ENCODE measurements at regions not wholly inside any gene's neighbourhood (a gene's known extent, or its start where the extent isn't known, plus 50 kb on each side); places are given as distances from the start of the nearest gene placed in this dataset.

GRCh38 chr5:126251024-126251423 lies 172.2 kb upstream of the GRAMD2B start:
- Histone ChIP-seq H3K27ac (ENCODE audit: low read depth) (no peak overlapping the region), H3K4me1 (ENCODE audit: insufficient read depth) (no peaks in the 10 kb centered on the region), H3K4me3 (ENCODE audit: low read depth, low read length) (no peak overlapping the region), H3K36me3 (ENCODE audit: insufficient read depth) (no peaks in the 10 kb centered on the region)
- WGBS, result 97% methylated on average over 3 of the region's 3 CpGs
- DNase-seq (ENCODE audit: extremely low spot score), result no peak

- H3K4me1 ChIP-seq (ENCODE audit: insufficient read depth), result no peaks in the 10 kb centered on the region
- H3K27ac ChIP-seq (ENCODE audit: low read depth), result no peak overlapping the region
- no peaks in the 10 kb centered on the region for H3K36me3 ChIP-seq (ENCODE audit: insufficient read depth)
- no peak for DNase-seq (ENCODE audit: extremely low spot score)
- no peak overlapping the region for H3K4me3 ChIP-seq (ENCODE audit: low read depth, low read length)
- WGBS, result 73% methylated on average over 1 of the region's 1 CpG
Measured at GRCh38 chr5:126253406-126253805, 169.8 kb upstream of the GRAMD2B start.

GRCh38 chr5:126263591-126264184 lies 159.5 kb upstream of the GRAMD2B start:
- Histone ChIP-seq H3K36me3 (ENCODE audit: insufficient read depth) (no peaks in the 10 kb centered on the region), H3K27ac (ENCODE audit: low read depth) (no peak overlapping the region), H3K4me1 (ENCODE audit: insufficient read depth) (no peaks in the 10 kb centered on the region), H3K4me3 (ENCODE audit: low read depth, low read length) (no peak overlapping the region)
- 61% methylated on average over 6 of the region's 6 CpGs for WGBS
- no peak for DNase-seq (ENCODE audit: extremely low spot score)

GRCh38 chr5:126265917-126266316 lies 157.3 kb upstream of the GRAMD2B start:
- 68% methylated on average over 4 of the region's 4 CpGs for WGBS
- no peak for DNase-seq (ENCODE audit: extremely low spot score)
- Histone ChIP-seq H3K36me3 (ENCODE audit: insufficient read depth) (no peaks in the 10 kb centered on the region), H3K4me1 (ENCODE audit: insufficient read depth) (no peaks in the 10 kb centered on the region), H3K27ac (ENCODE audit: low read depth) (no peak overlapping the region), H3K4me3 (ENCODE audit: low read depth, low read length) (no peak overlapping the region)

GRCh38 chr5:126267438-126267837 lies 155.8 kb upstream of the GRAMD2B start:
- Histone ChIP-seq H3K27ac (ENCODE audit: low read depth) (no peak overlapping the region), H3K4me3 (ENCODE audit: low read depth, low read length) (no peak overlapping the region), H3K4me1 (ENCODE audit: insufficient read depth) (no peaks in the 10 kb centered on the region), H3K36me3 (ENCODE audit: insufficient read depth) (no peaks in the 10 kb centered on the region)
- 86% methylated on average over 4 of the region's 4 CpGs for WGBS
- DNase-seq (ENCODE audit: extremely low spot score), result no peak

- Histone ChIP-seq H3K27ac (ENCODE audit: low read depth) (no peak overlapping the region), H3K36me3 (ENCODE audit: insufficient read depth) (no peaks in the 10 kb centered on the region), H3K4me3 (ENCODE audit: low read depth, low read length) (no peak overlapping the region), H3K4me1 (ENCODE audit: insufficient read depth) (no peaks in the 10 kb centered on the region)
- 62% methylated on average over 3 of the region's 3 CpGs for whole genome bisulfite sequencing
- DNase-seq (ENCODE audit: extremely low spot score), result no peak
Measured at GRCh38 chr5:126268697-126269315, 154.4 kb upstream of the GRAMD2B start.

- Histone ChIP-seq H3K36me3 (ENCODE audit: insufficient read depth) (no peaks in the 10 kb centered on the region), H3K4me3 (ENCODE audit: low read depth, low read length) (no peak overlapping the region), H3K27ac (ENCODE audit: low read depth) (no peak overlapping the region), H3K4me1 (ENCODE audit: insufficient read depth) (no peaks in the 10 kb centered on the region)
- WGBS, result 95% methylated on average over 1 of the region's 1 CpG
- DNase-seq (ENCODE audit: extremely low spot score), result no peak
Measured at GRCh38 chr5:126269511-126269910, 153.7 kb upstream of the GRAMD2B start.

- Histone ChIP-seq H3K4me1 (ENCODE audit: insufficient read depth) (no peaks in the 10 kb centered on the region), H3K4me3 (ENCODE audit: low read depth, low read length) (no peak overlapping the region), H3K27ac (ENCODE audit: low read depth) (no peak overlapping the region), H3K36me3 (ENCODE audit: insufficient read depth) (no peaks in the 10 kb centered on the region)
- WGBS, result 95% methylated on average over 3 of the region's 3 CpGs
- no peak for DNase-seq (ENCODE audit: extremely low spot score)
Measured at GRCh38 chr5:126271141-126271540, 152.1 kb upstream of the GRAMD2B start.

- 50% methylated on average over 2 of the region's 2 CpGs for WGBS
- Histone ChIP-seq H3K27ac (ENCODE audit: low read depth) (no peak overlapping the region), H3K4me3 (ENCODE audit: low read depth, low read length) (no peak overlapping the region), H3K36me3 (ENCODE audit: insufficient read depth) (no peaks in the 10 kb centered on the region), H3K4me1 (ENCODE audit: insufficient read depth) (no peaks in the 10 kb centered on the region)
- DNase-seq (ENCODE audit: extremely low spot score), result no peak
Measured at GRCh38 chr5:126274076-126274762, 149.0 kb upstream of the GRAMD2B start.

GRCh38 chr5:126274763-126275125 lies 148.5 kb upstream of the GRAMD2B start:
- H3K27ac ChIP-seq (ENCODE audit: low read depth), result no peak overlapping the region
- no peaks in the 10 kb centered on the region for H3K4me1 ChIP-seq (ENCODE audit: insufficient read depth)
- H3K36me3 ChIP-seq (ENCODE audit: insufficient read depth), result no peaks in the 10 kb centered on the region
- DNase-seq (ENCODE audit: extremely low spot score), result no peak
- no peak overlapping the region for H3K4me3 ChIP-seq (ENCODE audit: low read depth, low read length)
- 56% methylated on average over 3 of the region's 3 CpGs for WGBS

- Histone ChIP-seq H3K27ac (ENCODE audit: low read depth) (no peak overlapping the region), H3K4me1 (ENCODE audit: insufficient read depth) (no peaks in the 10 kb centered on the region), H3K4me3 (ENCODE audit: low read depth, low read length) (no peak overlapping the region), H3K36me3 (ENCODE audit: insufficient read depth) (no peaks in the 10 kb centered on the region)
- no peak for DNase-seq (ENCODE audit: extremely low spot score)
Measured at GRCh38 chr5:126277762-126278161, 145.4 kb upstream of the GRAMD2B start.

- DNase-seq (ENCODE audit: extremely low spot score), result no peak
- WGBS, result 80% methylated on average over 1 of the region's 1 CpG
- Histone ChIP-seq H3K4me3 (ENCODE audit: low read depth, low read length) (no peak overlapping the region), H3K36me3 (ENCODE audit: insufficient read depth) (no peaks in the 10 kb centered on the region), H3K4me1 (ENCODE audit: insufficient read depth) (no peaks in the 10 kb centered on the region), H3K27ac (ENCODE audit: low read depth) (no peak overlapping the region)
Measured at GRCh38 chr5:126280343-126280742, 142.9 kb upstream of the GRAMD2B start.

GRCh38 chr5:126280846-126281245 lies 142.4 kb upstream of the GRAMD2B start:
- no peak for DNase-seq (ENCODE audit: extremely low spot score)

GRCh38 chr5:126284977-126285696 lies 138.1 kb upstream of the GRAMD2B start:
- DNase-seq (ENCODE audit: extremely low spot score), result no peak
- H3K27ac ChIP-seq (ENCODE audit: low read depth), result no peak overlapping the region
- H3K36me3 ChIP-seq (ENCODE audit: insufficient read depth), result no peaks in the 10 kb centered on the region
- WGBS, result 80% methylated on average over 6 of the region's 6 CpGs
- no peak overlapping the region for H3K4me3 ChIP-seq (ENCODE audit: low read depth, low read length)
- no peaks in the 10 kb centered on the region for H3K4me1 ChIP-seq (ENCODE audit: insufficient read depth)

More at GRCh38 chr5:126280846-126281245, 142.4 kb upstream of the GRAMD2B start:
- H3K4me3 ChIP-seq (ENCODE audit: low read depth, low read length), result no peak overlapping the region
- no peak overlapping the region for H3K27ac ChIP-seq (ENCODE audit: low read depth)
- no peaks in the 10 kb centered on the region for H3K4me1 ChIP-seq (ENCODE audit: insufficient read depth)
- no peaks in the 10 kb centered on the region for H3K36me3 ChIP-seq (ENCODE audit: insufficient read depth)

Data from urinary bladder (tissue), 3 donors.